NCI-H187 (cell line): ENCODE measurements at regions not wholly inside any gene's neighbourhood (a gene's known extent, or its start where the extent isn't known, plus 50 kb on each side); places are given as distances from the start of the nearest gene placed in this dataset.

ENCODE experiments used
- DNase-seq, 2 experiments: peaks; one replicate each; lab custom pipeline; 2025; lab: John Stamatoyannopoulos, UW

DNA sequence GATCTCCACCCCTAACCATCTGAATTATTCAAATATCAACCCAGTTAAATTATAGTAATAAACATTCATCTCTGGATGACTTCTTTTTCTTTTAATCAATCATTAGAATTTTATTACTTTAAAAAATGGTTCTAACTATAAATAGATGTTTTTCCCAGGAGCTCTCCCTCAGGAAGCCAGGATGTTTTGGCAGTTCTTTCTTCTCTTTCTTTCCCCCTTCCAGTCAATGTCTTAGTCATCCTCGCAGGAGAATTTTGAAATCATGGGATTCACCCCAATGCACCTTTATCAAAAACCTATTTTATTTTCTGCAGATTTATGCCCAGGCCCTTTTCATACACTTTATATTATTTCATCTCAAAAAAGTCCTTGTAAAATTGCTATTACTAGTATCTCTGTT is 711.6 kb downstream of the CDH11 start:
- no peak for DNase-seq

DNA sequence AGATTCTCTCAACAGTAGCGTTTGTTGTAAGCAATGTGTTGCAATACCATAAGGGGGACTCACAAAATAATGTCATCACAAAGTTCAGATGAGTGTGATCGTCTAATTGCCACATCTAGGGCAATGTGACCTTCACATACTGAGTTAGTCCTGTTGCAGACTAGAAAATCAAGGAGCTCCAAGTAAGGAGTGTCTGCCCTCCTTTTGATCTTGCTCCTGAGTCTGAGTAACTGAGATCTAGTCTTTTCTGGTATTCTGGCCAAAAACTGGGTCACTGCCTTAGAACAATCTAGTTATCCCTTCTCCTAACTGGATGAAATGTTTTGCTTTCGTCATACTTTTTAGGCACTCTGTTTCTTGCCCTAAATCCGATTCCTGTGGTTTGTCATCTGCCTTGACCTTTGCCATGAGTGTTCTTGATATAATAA is 712.1 kb downstream of the CDH11 start:
- DNase-seq, result no peak

DNA sequence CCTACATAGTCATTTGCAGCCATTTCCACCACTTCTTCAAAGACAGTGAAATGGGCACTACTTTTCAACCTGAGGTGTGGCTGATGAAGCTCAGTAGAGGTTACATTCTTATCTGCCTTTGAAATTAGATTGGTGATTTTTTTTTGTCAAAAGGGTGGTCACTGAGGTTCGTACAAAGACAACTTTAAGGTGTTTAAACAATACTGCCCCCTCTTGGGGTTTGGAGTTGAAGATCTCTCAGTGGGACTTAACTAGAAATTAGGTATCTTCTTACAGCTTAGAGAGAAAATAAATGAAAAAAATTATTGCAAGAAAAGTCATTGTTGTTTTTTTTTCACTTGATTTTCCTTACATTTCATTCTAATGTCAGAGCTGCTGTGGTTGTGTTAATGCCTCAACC is 713.2 kb downstream of the CDH11 start:
- no peak for DNase-seq

DNA sequence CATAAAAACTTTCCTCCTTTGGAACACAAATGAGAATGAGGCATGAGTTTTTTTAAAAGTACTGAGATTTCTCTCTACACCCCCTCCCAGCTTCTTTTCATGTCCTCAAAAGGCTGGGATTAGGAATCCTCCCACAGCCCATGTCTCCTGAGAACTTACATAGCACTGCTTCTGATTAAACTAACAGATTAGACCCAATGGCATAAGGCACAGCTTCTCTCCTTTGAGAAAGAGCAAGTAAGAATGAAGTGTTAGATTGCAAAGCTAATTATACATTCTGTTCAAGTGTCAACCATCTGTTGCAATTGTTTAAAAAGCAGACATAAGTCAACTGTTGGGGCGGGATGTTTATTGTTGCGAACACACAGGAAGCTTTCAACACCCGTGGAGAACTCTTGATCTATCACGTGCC is 715.1 kb downstream of the CDH11 start:
- DNase-seq, result no peak

DNA sequence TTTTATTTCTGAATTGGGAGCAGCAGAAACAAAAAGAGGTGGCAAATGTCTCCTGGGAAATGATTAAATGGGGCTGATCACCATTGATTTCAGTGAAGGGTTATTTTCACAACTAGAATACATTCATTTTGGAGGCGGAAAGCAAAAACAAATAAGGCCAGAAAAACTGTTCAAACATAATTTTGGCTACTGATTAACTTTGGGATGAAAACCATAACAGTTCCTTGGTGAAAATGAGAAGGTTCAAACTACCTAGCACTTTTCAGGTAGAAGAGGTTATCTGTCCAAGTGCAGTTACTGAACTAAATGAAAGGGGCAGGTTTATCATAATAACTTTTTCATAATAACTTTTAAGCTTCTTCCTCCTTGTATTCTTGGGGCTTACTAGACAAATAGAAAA is 718.5 kb downstream of the CDH11 start:
- DNase-seq, result no peak

DNA sequence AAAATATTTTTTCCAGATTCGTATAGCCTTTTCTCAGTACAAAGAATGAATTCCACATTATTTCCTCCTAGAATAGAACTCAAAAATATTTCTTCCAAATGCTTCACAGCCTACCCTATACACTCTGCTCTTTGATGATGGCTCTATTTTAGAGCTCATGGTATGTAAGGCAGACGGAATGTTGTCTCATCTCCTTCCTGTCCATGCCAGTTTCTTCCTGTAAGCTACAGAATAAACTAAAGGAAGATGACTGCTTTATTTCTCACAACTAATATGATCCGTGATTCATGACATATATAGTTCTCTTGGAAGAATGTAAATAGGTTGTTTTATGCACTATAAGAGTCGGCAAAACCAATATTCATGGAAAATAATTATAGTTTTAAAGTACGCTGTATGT is 723.1 kb downstream of the CDH11 start:
- DNase-seq, result no peak

DNA sequence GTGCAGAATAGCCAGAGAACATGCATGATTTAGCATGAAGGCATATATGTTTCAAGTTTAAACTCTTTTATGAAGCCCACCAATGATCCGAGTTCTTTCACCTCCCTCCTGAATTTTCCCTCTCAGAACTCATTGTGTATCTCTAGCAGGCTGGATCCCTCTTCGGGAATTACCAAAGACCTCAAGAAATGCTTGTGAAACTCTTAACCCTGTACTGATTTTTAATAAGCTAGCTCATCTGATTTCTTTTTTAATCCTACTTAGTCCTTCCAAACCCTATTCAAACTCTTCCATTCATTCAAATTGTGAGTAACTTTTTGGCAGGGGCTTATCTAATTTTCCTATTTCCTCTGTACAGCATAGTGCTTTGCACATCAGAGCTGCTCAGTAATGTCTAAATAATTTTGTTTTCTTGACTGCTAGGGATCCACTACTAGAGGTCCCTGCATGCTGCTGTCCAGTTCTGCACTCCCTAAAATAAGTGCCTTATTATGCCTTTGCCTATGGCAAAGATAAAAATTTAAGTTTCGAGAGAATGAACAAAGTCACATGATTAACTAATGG is 723.8 kb downstream of the CDH11 start:
- DNase-seq, result no peak

DNA sequence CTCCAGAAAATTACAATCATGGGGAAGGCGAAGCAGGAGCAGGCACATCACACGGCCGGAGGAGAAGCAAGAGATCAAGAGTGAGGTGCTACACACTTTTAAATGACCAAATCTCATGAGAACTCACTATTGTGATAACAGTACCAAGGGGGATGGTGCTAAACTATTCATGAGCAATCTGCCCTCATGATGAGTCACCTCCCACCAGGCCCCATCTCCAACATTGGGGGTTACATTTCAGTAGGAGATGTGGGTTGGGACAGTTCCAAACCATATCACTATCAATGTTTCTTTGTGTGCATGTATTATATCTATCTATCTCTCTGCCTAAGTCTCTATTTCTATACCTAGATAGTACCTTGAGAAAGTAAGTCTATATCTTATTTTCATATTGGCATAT is 724.8 kb downstream of the CDH11 start:
- no peak for DNase-seq

DNA sequence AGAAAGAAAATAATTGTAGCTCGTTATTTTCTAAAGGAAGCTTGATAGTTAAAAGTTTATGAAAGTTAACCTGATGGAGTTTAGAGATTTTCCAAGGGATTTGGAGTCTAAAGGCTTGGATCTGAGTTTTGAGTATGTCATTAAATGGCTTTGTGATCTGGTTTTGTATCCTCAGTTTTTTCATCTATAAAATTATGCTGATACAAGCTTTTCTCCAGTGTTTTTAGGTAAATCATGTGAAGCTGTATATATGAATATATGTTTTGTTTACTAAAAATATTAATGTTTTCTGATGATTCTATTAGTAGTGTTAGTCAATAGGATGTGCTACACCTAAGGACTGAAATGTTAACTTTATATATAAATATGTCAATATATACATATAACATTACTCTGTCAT is 727.8 kb downstream of the CDH11 start:
- DNase-seq, result no peak

DNA sequence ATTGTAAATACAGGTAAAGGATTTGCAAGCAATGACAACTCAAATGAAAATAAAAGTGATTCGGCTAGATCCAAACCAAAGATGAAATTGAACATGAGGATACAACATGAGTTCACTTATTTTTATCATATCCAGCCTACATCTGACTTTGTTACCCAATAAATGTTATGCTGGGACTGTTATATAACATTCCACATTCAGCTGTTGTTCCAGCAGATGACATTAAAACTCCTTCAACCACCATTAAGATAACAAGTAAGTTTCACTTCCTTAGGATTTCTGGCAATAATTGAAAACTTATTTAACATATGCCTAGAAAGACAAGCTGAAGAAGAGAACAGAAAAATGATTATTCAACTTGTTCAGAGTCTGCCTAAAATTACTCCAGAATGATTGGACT is 729.4 kb downstream of the CDH11 start:
- no peak for DNase-seq

DNA sequence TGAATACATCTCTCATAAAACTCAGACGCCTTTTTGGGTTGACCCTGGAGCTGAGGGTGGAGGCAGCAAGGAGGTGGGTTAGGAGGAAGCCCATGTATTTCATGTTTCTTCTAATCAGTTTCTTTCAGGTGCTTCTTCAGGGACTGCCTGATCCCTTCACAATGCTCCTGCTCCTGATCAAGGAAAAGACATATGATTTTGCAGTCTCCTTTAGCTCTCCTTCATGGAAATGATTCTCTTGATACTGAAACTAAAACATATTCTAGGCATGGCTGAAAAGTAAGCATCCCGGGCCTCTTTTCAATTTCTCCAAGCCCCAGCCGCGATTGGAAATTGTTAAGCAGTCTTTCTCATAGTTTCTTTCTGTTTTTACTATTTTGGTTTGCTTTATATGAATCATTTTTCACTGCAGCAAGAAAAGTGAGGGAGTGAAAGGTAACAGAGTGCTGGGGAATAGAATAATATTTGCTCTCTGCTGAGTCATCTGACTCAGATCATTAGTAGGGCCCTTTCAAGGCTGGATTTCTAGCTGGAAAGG is 730.7 kb downstream of the CDH11 start:
- DNase-seq, result no peak

DNA sequence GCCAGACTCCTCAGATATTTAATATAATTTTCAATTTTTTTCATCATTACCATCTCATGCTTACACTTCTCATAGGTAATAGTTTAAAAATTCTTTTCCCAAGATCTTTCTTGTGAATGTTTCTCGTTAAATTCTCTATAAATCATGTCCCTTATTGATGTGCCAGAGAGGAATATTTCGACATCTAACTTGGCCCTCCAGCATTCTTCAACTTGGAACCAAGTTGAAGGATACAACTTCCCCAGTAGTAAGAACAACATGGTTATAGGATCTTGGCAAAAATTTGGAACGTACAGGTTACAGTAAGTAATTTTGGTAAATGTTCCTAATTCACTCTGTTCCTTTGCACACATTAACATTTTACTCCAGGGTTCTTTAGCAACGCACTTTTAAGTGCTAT is 731.8 kb downstream of the CDH11 start:
- no peak for DNase-seq

DNA sequence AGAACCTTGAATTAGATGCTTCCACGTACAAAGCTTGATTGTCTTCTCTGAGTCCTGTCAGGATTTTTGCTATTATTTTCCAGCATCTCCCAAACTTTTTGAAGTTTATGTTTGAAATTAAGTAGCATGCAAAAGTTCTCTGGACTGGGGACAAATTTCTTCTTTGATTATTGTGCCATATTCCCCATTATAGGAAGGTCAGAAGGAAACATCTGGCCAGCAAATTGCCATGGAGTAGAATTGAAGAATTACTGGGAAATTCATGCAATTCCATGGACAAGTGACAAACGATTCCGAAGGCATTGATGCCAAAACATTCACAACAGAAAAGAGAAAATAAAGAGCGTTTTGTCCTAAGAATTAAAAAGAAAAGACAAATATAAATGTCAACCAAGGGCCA is 737.2 kb downstream of the CDH11 start:
- no peak for DNase-seq

DNA sequence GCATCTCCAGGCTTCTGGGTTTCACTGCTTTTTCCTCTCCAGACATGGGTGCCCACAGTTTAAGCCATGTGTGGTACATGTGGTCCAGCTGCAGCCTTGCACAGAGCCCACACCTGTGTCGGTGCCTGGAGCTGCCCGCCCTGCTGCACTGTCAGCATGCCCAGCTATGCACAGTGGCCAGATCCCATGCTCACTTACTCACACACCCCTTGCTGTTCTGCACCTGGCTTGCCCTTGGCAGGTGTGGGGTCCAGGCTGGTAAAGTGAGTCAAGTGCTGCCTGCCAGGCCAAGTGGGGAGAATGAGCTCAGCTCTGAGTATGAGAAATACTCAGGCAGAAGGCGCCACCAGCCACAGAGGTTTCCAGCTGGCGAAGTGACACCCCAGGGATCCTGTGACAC is 739.9 kb downstream of the CDH11 start:
- no peak for DNase-seq

DNA sequence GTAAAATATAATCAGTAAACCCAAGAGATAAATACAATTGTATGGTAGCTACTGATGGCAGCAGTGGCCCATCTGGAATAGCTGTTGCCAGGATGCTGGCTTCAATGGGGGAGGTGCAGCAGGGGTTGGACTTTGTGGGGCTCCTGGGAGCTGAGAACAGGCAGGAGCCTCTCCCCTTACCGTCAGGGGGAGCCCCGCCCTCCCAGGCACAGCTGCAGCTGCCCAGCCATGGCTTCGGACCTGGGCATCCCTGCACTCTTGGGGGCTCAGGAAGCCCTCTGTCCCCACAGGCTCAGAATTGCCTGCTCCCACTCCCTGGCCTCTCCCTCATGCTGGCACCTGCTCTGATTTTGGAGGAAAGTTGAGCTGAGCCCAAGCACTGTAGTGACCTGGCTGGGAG is 741.1 kb downstream of the CDH11 start:
- no peak for DNase-seq

DNA sequence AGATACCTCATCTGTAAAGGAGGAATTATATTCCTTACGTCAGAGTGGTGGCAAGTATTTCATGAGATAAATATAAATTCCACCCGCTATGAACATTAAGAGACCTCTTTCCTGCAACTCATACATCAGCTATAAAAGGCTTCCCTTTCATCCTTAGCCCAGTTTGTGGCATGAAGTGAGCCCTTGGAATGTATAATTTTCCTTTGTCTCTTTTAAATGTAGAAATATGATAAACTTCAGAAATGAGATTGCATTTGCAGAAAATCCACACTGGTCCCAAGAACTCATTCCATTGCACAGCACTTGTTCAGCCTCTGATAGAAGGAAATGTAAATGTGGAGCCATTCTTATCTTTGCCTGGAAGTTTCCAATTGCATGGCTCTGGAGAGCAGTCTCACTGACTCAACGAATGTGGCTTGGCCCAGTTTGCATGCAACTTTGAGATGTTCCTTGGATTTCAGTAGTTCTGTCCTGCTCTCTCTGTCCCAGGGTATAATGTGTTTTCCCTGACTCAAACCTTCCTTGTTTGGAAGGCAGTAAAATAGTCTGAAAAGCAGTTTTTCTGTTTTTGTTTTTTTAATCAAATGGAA is 746.4 kb downstream of the CDH11 start:
- no peak for DNase-seq

DNA sequence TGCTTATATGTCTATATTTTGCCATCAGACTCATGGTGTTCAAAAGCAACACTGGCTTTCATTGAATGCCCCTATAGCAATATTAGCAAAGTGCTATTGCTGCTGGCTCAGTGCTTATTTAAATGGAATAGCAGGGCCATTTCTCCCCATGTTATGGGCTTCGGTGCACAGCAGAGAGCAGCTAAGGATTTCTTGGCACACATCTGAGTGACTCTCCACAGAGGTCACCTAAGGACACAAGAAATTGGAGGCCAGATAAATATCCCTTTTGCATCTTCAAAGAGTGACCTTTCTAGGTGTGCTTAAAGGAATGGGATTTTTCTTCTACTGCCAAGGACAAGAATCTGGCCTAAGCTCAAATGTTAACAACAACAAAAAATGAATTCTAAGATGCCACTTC is 751.8 kb downstream of the CDH11 start:
- DNase-seq, result no peak

DNA sequence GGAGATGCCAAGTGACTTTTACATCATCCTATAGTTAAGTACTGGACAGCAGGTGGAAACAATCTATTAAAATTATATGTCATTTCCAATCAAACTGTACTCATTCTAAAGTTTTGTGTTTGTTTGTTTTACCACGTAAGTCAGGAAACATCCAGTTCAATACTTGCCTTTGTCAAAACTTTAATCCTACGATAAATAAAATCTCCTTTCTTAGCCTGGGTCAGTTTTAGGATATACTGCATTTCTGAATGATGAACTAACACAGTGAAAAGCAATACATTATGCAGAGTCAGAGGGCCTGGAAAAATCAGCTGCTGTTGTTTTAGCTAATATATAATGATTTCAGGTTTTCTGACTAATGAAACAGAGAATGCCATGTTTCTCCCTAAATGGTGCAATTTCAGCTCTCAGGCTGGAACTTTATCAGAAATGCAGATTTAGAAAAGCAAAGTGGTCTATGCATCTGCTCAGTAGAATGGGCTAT is 756.4 kb downstream of the CDH11 start:
- DNase-seq, result no peak

DNA sequence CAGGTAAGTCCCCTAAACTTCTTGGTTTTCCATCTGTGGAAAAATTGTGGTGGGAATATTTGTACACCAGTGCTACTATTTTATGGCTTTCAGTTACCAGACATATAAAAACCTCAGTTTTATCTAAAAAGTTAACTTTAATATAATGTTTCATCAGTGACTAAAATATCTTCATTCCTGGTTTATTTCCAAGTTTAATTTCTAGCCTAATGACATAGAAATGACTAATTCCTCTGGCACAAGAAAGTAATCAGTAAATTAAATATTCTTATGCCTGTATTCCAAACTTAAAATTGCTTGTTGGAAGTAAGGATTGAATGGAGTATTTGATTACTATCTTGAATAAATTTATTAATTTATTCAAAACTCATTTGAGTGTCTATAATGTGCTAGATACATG is 757.0 kb downstream of the CDH11 start:
- DNase-seq, result no peak

DNA sequence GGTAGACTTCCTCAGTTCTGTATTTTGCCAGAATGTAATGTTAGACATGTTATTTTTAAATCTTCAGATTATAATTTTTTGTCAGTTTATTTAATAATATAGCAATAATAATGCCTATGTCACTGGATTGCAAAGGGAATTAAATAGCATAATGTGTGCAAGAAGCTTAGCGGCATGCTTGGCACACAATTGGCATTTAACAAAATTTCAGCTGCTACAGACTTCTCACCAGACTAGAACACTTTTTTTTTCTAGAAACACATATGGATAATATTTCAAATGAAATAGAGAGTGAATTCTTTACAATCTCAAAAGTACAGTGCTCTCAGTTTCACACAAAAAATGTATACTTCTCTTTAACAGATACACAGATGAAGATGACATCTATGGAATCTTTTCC is 757.4 kb downstream of the CDH11 start:
- no peak for DNase-seq

DNA sequence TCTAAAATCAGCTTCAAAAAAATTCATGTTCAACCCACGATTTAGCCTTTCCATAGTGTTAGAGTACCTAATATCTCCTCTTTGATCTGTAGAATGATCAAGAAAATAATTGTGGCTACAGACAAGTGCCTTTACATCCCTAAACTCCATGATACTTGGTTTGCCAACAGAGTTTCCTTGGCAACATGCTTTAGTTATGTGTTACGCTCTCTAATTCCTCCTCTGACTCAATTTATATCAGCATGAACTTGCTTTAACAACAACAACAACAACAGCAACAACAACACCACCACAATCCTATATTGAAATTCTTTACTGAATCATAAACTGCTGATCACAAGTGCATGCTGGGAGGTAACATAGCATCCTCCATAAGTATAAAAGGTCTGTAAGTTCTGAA is 757.8 kb downstream of the CDH11 start:
- no peak for DNase-seq

DNA sequence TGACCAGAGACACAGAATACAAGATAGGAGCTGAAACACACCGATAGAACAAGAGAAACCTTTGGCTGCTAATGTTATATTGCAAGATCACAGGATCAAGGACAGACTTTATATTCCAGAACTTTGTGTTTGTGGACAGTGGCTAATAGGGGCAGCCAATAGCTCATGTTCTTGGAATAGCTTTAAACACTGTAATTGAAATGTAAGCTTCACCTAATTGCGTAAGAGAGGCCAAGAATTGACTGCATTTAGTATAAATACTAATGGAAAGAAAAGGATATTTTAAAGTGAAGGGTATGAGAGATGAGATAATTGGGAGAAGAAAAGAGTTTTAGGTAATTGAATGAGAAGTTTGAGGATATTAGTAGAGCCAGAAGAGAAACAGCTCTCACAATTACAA is 758.8 kb downstream of the CDH11 start:
- DNase-seq, result no peak

DNA sequence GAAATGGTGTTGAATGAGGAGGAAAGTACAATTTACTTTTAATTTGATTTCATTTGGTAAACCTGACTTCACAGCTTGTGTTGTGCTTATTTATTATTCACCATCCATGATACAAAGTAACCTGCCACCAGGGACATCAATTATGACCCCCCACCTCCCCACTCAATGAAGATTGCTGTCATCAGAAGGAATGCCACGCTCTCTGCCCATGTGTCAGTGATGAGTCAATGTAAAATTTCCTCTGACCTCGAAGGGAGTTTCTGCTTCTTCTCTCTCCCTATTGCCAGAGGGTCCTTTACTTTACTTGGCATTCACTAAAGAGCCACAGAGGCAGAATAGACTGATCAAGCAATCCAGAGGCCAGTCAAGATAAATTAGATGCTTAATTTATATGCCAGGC is 759.7 kb downstream of the CDH11 start:
- DNase-seq, result no peak

DNA sequence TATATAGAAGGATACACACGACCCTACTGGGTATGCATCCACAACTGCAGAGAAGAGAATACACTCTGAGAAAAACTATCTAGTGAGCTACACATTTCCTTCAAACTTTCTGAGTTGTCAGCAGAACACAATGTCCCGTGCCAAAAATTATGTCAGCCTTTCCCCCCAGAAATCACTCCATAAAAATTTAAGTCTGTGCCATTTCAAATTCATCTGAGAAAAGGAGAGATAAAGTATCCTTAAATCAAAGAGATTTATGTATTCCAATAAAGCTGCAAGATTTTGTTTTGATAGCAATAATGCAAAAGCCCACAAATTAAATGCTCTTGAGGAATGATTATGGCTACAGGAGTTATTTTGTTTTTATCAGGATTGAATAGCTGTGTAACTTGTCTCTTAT is 760.1 kb downstream of the CDH11 start:
- DNase-seq, result no peak
